ENCODE measurements at regions not wholly inside any gene's neighbourhood (a gene's known extent, or its start where the extent isn't known, plus 50 kb on each side); places are given as distances from the start of the nearest gene placed in this dataset.

DNA sequence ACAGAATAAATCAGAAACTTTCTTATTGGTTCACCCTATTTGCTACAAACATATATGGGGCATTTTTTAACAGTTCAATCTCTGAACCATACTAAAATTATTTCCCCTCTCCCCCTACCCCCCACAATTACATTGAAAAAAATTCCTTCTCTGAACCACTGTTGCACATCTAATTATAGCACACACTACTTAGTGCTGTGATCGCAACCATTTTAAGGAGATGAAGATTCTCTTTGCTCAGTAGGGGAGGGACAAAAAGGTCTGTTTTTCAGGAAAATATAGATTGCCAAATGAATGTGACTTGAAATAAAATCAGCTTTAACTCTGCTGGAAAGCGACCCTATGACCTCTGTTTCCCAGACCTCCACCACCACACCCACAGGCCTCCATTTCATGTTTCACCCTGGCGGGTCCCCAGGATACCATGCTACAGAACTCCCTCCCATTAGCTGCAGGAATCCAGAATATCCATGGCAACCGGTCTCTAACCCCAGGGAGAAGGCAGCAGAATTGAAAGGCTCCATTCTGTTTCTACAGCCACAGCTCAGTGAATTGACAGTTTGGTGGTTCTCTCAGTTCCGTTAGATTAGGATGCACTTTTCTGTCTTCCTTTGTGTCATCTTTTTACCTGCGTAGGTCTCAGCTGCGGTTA lies 286.3 kb downstream of the TBC1D4 start:
- H3K27me3 ChIP-seq (ENCODE audit: control insufficient read depth in 1 of 2, insufficient read depth in 2 of 2, low read length in 2 of 2): peaks cover 0 to 8% of the 10 kb centered on the region in 2 experiments
- Mint-ChIP-seq H3K4me1 (ENCODE audit: low read depth) (no peaks in the 10 kb centered on the region), H3K4me3 (no peak overlapping the region), H3K27ac (no peak overlapping the region), H3K27me3 (peaks cover 40% of the 10 kb centered on the region), H3K9me3 (no peaks in the 10 kb centered on the region), H3K36me3 (ENCODE audit: low read depth) (no peaks in the 10 kb centered on the region)
- no peak for DNase-seq
- CTCF ChIA-PET: no interaction called here
- POLR2A ChIA-PET: no interaction called here
- no peak for TF ChIP-seq CTCF (IDR thresholded peaks at IDR 0.05)
- H3K9me3 ChIP-seq (ENCODE audit: control insufficient read depth in 1 of 2, insufficient read depth in 1 of 2, low read length in 2 of 2): no peaks in the 10 kb centered on the region
- H3K27ac ChIP-seq (ENCODE audit: low read depth in 1 of 2, low read length in 2 of 2): no peak overlapping the region
- ATAC-seq (ENCODE audit: poor library complexity): no peak
- H3K4me3 ChIP-seq (ENCODE audit: low read length): no peak overlapping the region
- no peaks in the 10 kb centered on the region for H3K4me1 ChIP-seq (ENCODE audit: insufficient read depth, low read length)
- no peaks in the 10 kb centered on the region for H3K36me3 ChIP-seq (ENCODE audit: insufficient read depth, low read length)
- intact Hi-C loops (cut with DNase I, micrococcal nuclease): no loop called here

DNA sequence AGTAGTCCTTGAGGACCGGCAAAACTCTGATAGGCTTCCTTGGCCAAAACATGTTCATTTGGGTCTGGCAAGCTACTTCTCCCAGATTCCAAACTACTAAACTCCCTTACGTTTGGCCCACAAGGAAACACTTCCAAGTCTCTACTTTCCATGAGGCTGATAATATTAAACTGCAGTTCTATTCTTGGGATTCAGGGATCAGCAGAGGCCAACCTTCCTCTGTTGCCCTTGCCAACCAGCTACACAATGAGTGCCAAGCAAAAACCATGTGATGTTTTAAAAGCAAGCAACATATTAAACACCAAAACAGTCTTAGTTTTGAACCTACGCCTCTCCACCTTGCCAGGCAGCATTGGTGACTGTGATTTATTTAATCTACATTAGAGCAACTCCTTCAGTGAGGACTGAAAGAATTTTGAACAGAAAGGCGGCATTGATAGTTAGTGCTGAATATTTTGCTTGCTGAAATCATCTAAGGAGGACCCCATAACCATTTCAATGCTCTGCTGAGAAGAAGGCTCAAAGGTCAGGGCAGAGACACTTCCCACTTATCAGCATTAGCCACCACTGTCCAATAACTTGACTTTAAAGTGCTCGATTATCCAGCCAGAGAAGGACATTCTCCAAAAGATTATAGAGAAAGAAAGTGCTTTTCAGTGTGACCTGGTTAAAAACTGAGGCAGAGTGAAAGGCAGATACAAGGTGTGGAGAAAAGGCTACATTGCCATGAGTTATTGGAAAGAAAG lies 287.1 kb downstream of the TBC1D4 start:
- Histone ChIP-seq H3K9me3 (ENCODE audit: control insufficient read depth in 1 of 2, insufficient read depth in 1 of 2, low read length in 2 of 2) (no peaks in the 10 kb centered on the region), H3K4me3 (ENCODE audit: low read length) (no peak overlapping the region), H3K36me3 (ENCODE audit: insufficient read depth, low read length) (no peaks in the 10 kb centered on the region), H3K4me1 (ENCODE audit: insufficient read depth, low read length) (no peaks in the 10 kb centered on the region), H3K27me3 (ENCODE audit: control insufficient read depth in 1 of 2, insufficient read depth in 2 of 2, low read length in 2 of 2) (peaks cover 0 to 8% of the 10 kb centered on the region in 2 experiments), H3K27ac (ENCODE audit: low read depth in 1 of 2, low read length in 2 of 2) (no peak overlapping the region)
- Mint-ChIP-seq H3K9me3 (no peaks in the 10 kb centered on the region), H3K36me3 (ENCODE audit: low read depth) (no peaks in the 10 kb centered on the region), H3K4me1 (ENCODE audit: low read depth) (no peaks in the 10 kb centered on the region), H3K4me3 (no peak overlapping the region), H3K27me3 (peaks cover 37% of the 10 kb centered on the region), H3K27ac (no peak overlapping the region)
- POLR2A ChIA-PET: no interaction called here
- CTCF ChIA-PET: interaction anchor here (1.0 kb wide), 1 partner anchor 25 kb away, joined by 4 read pairs; no protein-coding TSS in a partner anchor
- no peak for TF ChIP-seq CTCF (IDR thresholded peaks at IDR 0.05)
- intact Hi-C loops (cut with DNase I, micrococcal nuclease): no loop called here
- ATAC-seq (ENCODE audit: poor library complexity) (no peak), DNase-seq (no peak)

DNA sequence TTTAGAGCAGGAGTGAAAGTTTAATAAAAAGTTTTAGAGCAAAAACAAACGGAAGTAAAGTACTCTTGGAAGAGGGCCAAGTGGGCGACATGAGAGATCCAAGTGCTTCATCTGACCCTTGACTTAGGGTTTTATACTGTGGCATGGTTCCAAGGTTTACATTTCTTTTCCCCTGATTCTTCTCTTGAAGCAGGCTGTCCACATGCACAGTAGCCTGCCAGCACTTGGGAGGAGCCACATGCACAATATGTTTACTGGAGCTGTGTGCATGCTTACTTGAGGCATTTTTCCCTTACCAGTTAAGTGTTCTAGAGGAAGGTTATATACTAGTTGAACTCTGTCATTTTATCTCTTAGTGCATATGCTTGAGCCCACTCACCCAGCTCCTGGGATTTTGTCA lies 295.6 kb downstream of the TBC1D4 start:
- Histone ChIP-seq H3K36me3 (ENCODE audit: insufficient read depth, low read length) (no peaks in the 10 kb centered on the region), H3K27ac (ENCODE audit: low read depth in 1 of 2, low read length in 2 of 2) (no peak overlapping the region), H3K9me3 (ENCODE audit: control insufficient read depth in 1 of 2, insufficient read depth in 1 of 2, low read length in 2 of 2) (no peaks in the 10 kb centered on the region), H3K27me3 (ENCODE audit: control insufficient read depth in 1 of 2, insufficient read depth in 2 of 2, low read length in 2 of 2) (peaks cover 0 to 5% of the 10 kb centered on the region in 2 experiments), H3K4me1 (ENCODE audit: insufficient read depth, low read length) (no peaks in the 10 kb centered on the region), H3K4me3 (ENCODE audit: low read length) (no peak overlapping the region)
- ChIA-PET POLR2A (no interaction called here), CTCF (no interaction called here)
- Mint-ChIP-seq H3K27ac (no peak overlapping the region), H3K4me1 (ENCODE audit: low read depth) (no peaks in the 10 kb centered on the region), H3K27me3 (peaks cover 28% of the 10 kb centered on the region), H3K36me3 (ENCODE audit: low read depth) (no peaks in the 10 kb centered on the region), H3K4me3 (no peak overlapping the region), H3K9me3 (peaks cover 12% of the 10 kb centered on the region)
- no peak for TF ChIP-seq CTCF (IDR thresholded peaks at IDR 0.05)
- DNase-seq (no peak), ATAC-seq (ENCODE audit: poor library complexity) (no peak)
- intact Hi-C loops (cut with DNase I, micrococcal nuclease): no loop called here
